Right ventricle myocardium superior (tissue), 1 donor: ENCODE measurements at regions not wholly inside any gene's neighbourhood (a gene's known extent, or its start where the extent isn't known, plus 50 kb on each side); places are given as distances from the start of the nearest gene placed in this dataset.

ENCODE experiments used
- ATAC-seq: fragments of 200-7000 bp; cut with Tn5 transposase; one replicate; pipeline ENCODE4 v1.9.1; 2020; ENCODE audit warnings: mild to moderate bottlenecking; ENCODE audit not compliant: poor library complexity
- DNase-seq: peaks from one replicate; pipeline ENCODE4 v3.0.0-alpha.2; 2020
- intact Hi-C: fragments of 100-400 bp; cut with DNase I; formaldehyde crosslinking; loops from one replicate; pipeline ENCODE4 v1.11.2; 2022
- donor health status: DM: no; HTN: yes; CAD: no; lungs with severe emphysema.

- no peak for ATAC-seq
- intact Hi-C loops, result no loop called here
Observed at GRCh38 chr3:101172516-101172915, 147.9 kb downstream of the IMPG2 start.

DNA sequence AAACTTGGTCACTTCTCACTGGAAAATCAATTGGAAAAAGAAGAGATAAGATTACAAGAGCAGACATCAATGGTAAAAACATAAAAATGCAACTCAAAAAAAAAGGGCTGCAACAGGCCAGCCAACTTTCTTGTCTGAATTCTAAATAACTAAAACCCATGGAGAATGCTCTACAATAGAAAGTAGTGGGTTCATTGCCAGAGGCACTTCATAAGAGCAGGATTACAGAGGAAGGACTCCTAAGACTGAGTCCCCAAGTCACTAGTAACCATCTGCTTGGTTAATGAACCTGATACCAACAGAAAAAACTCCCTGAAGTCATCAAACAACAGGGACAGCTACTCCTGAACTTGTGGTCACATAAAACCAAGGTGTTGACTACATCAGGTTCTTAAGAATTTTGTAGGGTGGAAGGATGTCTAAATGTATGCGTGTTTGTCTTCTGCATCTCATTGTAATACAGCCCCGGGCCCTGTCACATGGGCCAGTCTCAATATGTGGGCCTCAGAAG, 148.6 kb downstream of the IMPG2 start:
- ATAC-seq (no peak), DNase-seq (no peak)
- intact Hi-C loops, result no loop called here

More at GRCh38 chr3:101172516-101172915, 147.9 kb downstream of the IMPG2 start:
- DNase-seq, result no peak

GRCh38 chr3:101170806-101171558, 149.4 kb downstream of the IMPG2 start:
- DNase-seq (no peak), ATAC-seq (peak; percentile 8)
- intact Hi-C loops, result no loop called here

DNA sequence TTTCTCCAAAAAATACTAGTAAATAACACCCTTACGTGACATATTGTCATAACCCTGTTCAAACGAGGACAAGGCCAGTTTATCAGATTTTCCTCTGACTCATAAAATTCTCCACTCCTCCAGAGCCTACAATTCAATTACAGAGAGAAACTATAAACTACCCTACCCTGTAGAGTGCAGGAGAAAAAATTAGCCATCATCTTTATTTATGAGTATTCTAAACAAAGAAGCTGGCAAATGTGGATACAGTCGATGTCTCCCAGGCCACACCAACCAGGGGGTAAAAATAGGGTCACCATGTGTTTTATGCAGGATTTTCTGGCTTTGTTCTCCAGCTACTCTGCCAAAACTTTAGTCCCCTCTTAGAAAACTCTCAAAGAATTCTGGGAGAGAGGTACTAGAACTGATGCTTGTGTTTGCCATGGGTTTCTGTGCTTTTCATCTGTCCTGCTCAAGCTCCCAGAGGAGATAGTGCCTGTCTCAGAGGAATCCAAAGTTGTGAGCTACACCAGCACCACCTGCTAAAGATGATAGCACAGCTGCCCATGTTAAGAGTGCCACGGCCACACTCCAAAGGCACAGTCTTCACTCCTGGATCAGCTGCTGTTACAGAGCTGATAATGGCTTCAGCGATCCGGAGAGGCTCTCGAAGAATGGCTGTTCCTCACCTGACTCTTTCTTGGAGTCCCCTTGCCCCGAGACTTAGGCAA, 150.2 kb downstream of the IMPG2 start:
- DNase-seq (peak; percentile 38), ATAC-seq (peak; percentile 80)
- intact Hi-C loops, result no loop called here

GRCh38 chr3:101169516-101169915, 150.9 kb downstream of the IMPG2 start:
- ATAC-seq, result no peak
- intact Hi-C loops, result no loop called here

DNA sequence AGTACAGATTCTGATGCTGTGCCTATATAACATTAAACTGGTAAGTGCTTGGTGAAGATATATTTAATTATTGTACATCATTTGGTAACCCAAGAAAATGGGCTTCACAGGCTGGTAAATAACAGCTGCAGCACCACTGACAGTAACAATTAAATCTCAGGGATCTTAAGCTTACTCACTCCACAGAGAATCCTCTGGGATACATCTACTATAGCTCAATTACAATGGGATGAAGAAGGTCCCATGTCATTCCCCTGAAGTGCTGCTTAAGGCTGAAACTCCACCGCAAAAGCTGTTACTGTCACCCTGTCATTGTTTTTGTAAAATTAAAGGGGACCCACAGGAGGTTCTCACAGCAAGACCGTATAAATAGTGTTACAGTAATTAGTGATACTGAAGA, 153.0 kb downstream of the IMPG2 start:
- DNase-seq (no peak), ATAC-seq (no peak)
- intact Hi-C loops, result no loop called here

More at GRCh38 chr3:101169516-101169915, 150.9 kb downstream of the IMPG2 start:
- no peak for DNase-seq

- intact Hi-C loops, result no loop called here
- DNase-seq (no peak), ATAC-seq (no peak)
Observed at GRCh38 chr3:101166150-101166549, 154.2 kb downstream of the IMPG2 start.

DNA sequence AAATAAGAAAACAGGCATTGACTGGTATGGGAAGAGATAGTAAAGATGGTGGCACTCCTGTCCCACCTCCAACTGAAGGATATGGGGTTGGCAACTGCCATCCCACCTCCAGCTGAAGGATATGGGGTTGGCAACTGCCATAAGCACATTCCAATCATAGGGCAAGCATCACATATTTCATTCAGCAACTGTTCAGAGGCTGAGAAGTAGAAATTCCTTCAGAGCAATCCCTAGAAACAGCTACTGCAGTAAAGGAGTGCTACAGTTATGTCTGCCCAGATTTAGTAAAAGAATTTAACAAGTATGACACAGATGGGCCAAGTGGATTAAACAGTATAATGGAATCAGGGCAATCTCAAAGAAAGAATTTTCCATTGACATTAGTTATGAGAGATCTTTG, 156.8 kb downstream of the IMPG2 start:
- DNase-seq, result no peak
- intact Hi-C loops, result no loop called here
- no peak for ATAC-seq

GRCh38 chr3:101159478-101159877, 160.9 kb downstream of the IMPG2 start:
- intact Hi-C loops, result no loop called here
- ATAC-seq (no peak), DNase-seq (no peak)

DNA sequence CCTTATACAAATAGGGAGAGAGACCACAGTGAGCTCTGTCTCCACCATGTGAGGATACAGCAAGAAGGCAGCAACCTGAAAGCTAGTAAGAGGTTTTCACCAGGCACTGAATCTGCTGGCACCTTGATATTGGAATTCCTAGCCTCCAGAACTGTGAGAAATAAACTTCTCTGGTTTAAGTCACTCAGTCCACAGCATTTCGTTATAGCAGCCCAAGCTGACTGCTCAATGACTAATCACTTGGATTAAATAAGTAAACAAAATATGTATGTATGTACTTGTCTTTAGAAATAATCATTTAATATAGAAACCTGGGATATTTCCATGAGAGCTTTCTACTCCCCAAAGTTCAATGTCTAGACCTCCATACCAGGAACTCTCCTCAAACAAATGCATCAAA, 162.0 kb downstream of the IMPG2 start:
- DNase-seq (no peak), ATAC-seq (no peak)
- intact Hi-C loops, result no loop called here

GRCh38 chr3:101156787-101157345, 163.5 kb downstream of the IMPG2 start:
- intact Hi-C loops, result no loop called here
- ATAC-seq (no peak), DNase-seq (no peak)

DNA sequence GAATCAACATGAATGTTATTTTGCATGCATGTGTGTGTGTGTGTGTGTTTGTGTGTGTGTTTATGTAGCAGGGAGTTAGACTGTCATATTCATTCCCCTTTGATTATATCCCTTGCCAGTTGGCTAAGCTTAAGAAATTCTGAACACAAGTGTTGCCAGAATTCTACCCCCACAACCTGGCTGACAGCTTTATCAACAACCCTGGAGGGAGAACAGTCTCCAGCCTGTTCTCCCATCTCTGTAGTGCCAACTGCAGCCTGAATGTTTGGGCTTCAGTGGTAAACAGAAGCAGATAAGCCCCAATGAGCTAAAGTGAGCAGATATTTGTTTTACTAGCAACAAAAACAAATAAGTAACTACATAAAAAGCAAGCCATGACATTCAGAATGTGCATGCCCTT, 162.6 kb upstream of the ABI3BP start:
- no peak for DNase-seq
- ATAC-seq, result peak; percentile 96
- intact Hi-C loops, result no loop called here

DNA sequence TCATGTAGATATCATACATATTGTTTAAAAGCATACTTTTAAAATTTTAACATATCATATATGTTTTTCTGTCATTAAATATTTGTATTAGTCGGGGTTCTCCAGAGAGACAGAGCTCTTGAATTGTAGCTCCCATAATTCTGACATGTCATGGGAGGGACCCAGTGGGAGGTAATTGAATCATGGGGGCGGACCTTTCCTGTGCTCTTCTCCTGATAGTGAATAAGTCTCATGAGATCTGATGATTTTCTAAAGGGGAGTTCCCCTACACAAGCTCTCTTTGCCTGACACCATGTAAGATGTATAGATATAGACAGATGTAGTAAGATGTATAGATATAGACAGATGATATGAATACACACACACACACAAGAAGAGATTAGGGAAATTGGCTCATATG, 161.2 kb upstream of the ABI3BP start:
- DNase-seq (no peak), ATAC-seq (no peak)
- intact Hi-C loops, result no loop called here

GRCh38 chr3:101151286-101151913, 158.2 kb upstream of the ABI3BP start:
- ATAC-seq (no peak), DNase-seq (no peak)
- intact Hi-C loops, result no loop called here

DNA sequence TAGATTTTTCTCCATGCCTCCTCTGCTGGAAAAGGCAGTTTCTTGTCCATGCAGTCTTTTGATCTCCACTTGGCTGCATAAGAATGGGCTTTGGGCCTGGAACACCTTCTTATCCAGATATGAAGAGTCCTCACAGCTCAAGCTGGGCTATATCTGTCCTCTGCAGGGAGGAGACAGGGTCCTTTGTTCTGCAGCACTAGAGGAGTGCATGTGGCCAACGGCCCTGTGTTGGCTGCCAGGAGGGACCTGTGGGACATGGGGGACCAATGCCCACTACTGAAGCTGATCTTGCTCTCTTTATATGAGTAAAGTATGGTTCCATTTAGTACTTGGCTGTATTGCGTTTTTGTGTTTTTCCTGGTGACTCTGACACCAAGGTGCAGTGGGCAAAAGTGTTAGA, 157.3 kb upstream of the ABI3BP start:
- DNase-seq (no peak), ATAC-seq (no peak)
- intact Hi-C loops, result no loop called here

GRCh38 chr3:101149707-101150106, 156.5 kb upstream of the ABI3BP start:
- no peak for ATAC-seq
- intact Hi-C loops, result no loop called here
- DNase-seq, result no peak

GRCh38 chr3:101149251-101149650, 156.0 kb upstream of the ABI3BP start:
- no peak for ATAC-seq
- no peak for DNase-seq
- intact Hi-C loops, result no loop called here

DNA sequence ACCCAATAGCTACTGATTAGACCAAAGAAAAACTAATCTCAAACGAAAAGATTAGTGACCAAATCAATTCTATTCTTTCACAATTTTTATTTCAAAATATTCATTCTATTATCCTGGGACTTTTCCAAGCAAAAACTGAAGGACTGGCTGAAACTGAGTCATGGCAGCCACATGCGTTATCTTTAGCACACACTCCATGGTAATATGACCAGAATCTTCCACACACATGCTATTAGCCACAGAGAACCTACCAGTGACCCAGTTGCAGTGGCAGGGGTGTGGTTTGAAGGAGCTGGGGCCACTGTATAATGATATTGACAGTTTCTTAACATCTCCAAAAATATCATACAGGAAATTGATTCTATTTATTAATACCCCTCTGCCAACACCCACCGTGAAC, 154.8 kb upstream of the ABI3BP start:
- ATAC-seq, result no peak
- DNase-seq, result no peak
- intact Hi-C loops, result no loop called here

GRCh38 chr3:101146946-101147345, 153.7 kb upstream of the ABI3BP start:
- intact Hi-C loops, result no loop called here
- no peak for DNase-seq
- no peak for ATAC-seq
